HEK293 (cell line): ENCODE measurements at regions not wholly inside any gene's neighbourhood (a gene's known extent, or its start where the extent isn't known, plus 50 kb on each side); places are given as distances from the start of the nearest gene placed in this dataset.

Experiments
- CTCF ChIA-PET: fragments of 350-600 bp; formaldehyde crosslinking; extraction: SDS; loops from one replicate; lab custom pipeline; 2021; ENCODE audit warnings: antibody characterized with exemption; lab: Yijun Ruan, JAX
- POLR2A ChIA-PET: fragments of 300-600 bp; formaldehyde crosslinking; extraction: SDS; loops from one replicate; lab custom pipeline; 2020; ENCODE audit warnings: antibody characterized with exemption, inconsistent platforms; lab: Yijun Ruan, JAX
- H3K27ac ChIP-seq: fragments of 200-500 bp; sonication (Bioruptor generic); 2 replicates; pipeline ENCODE4 v1.5.1; 2014; ENCODE audit warnings: low read depth, low read length, control low read depth, inconsistent platforms; ENCODE audit errors: extremely low read depth
- H3K36me3 ChIP-seq, 2 experiments: fragments of 200-500 bp in 1 of 2; sonication (Bioruptor generic) in 1 of 2; 1 replicate in 1 of 2; 2 replicates in 1 of 2; pipeline ENCODE4 v1.5.1; 2014 to 2017; ENCODE audit warnings: inconsistent platforms in 2 of 2, low read length in 2 of 2; ENCODE audit not compliant: control insufficient read depth in 2 of 2, insufficient read depth in 1 of 2
- H3K4me1 ChIP-seq: fragments of 200-500 bp; sonication (Bioruptor generic); 2 replicates; pipeline ENCODE4 v1.5.1; 2014; ENCODE audit warnings: mild to moderate bottlenecking, low read length, inconsistent platforms; ENCODE audit not compliant: control insufficient read depth, insufficient read depth
- H3K4me3 ChIP-seq: 2 replicates; pipeline ENCODE4 v1.5.1; 2011; ENCODE audit warnings: low read depth, mild to moderate bottlenecking, control low read depth, low read length, moderate library complexity
- H3K9me3 ChIP-seq: fragments of 200-500 bp; sonication (Bioruptor generic); 2 replicates; pipeline ENCODE4 v1.5.1; 2014; ENCODE audit warnings: low read depth, low read length, inconsistent platforms; ENCODE audit not compliant: control insufficient read depth, insufficient read depth
- PATZ1 ChIP-seq: fragments of 450-650 bp; formaldehyde crosslinking; IDR thresholded peaks from 2 replicates; pipeline ENCODE4 v1.5.1; 2016; ENCODE audit warnings: missing biosample characterization, missing genetic modification characterization
- REST ChIP-seq: fragments of 450-650 bp; formaldehyde crosslinking; IDR thresholded peaks from 2 replicates; pipeline ENCODE4 v1.5.1; 2016; ENCODE audit warnings: missing biosample characterization, missing genetic modification characterization
- YY2 ChIP-seq: fragments of 450-650 bp; formaldehyde crosslinking; IDR thresholded peaks from 2 replicates; pipeline ENCODE4 v1.5.1; 2016; ENCODE audit warnings: missing biosample characterization, missing genetic modification characterization
- ZBTB1 ChIP-seq: fragments of 450-650 bp; formaldehyde crosslinking; IDR thresholded peaks from 2 replicates; pipeline ENCODE4 v1.5.1; 2016; ENCODE audit warnings: missing biosample characterization, missing genetic modification characterization
- ZFP41 ChIP-seq: fragments of 450-650 bp; formaldehyde crosslinking; IDR thresholded peaks from 2 replicates; pipeline ENCODE4 v1.5.1; 2016; ENCODE audit warnings: missing biosample characterization, missing genetic modification characterization, borderline replicate concordance
- ZNF132 ChIP-seq: fragments of 450-650 bp; formaldehyde crosslinking; IDR thresholded peaks from 2 replicates; pipeline ENCODE4 v1.5.1; 2017; ENCODE audit warnings: missing biosample characterization, missing genetic modification characterization, borderline replicate concordance
- ZNF449 ChIP-seq: fragments of 450-650 bp; formaldehyde crosslinking; IDR thresholded peaks from 2 replicates; pipeline ENCODE4 v1.5.1; 2017; ENCODE audit warnings: missing biosample characterization, mild to moderate bottlenecking, missing genetic modification characterization, moderate library complexity
- ZNF548 ChIP-seq: fragments of 450-650 bp; formaldehyde crosslinking; IDR thresholded peaks from 2 replicates; pipeline ENCODE4 v1.5.1; 2016; ENCODE audit warnings: missing biosample characterization, missing genetic modification characterization
- ZNF549 ChIP-seq: fragments of 450-650 bp; IDR thresholded peaks from 2 replicates; pipeline ENCODE4 v1.5.1; 2018; ENCODE audit warnings: missing biosample characterization, missing genetic modification characterization, mild to moderate bottlenecking, inconsistent platforms, moderate library complexity
- ZNF600 ChIP-seq: fragments of 450-650 bp; formaldehyde crosslinking; IDR thresholded peaks from 2 replicates; pipeline ENCODE4 v1.5.1; 2016; ENCODE audit warnings: missing biosample characterization, missing genetic modification characterization
- ZNF629 ChIP-seq: fragments of 450-650 bp; formaldehyde crosslinking; IDR thresholded peaks from 2 replicates; pipeline ENCODE4 v1.5.1; 2017; ENCODE audit warnings: missing biosample characterization, missing genetic modification characterization
- ZNF707 ChIP-seq: fragments of 450-650 bp; formaldehyde crosslinking; IDR thresholded peaks from 2 replicates; pipeline ENCODE4 v1.5.1; 2016; ENCODE audit warnings: missing biosample characterization, missing genetic modification characterization
- ZNF768 ChIP-seq: fragments of 450-650 bp; formaldehyde crosslinking; IDR thresholded peaks from 2 replicates; pipeline ENCODE4 v1.5.1; 2018; ENCODE audit warnings: missing biosample characterization, mild to moderate bottlenecking, missing genetic modification characterization
- ZNF791 ChIP-seq: fragments of 450-650 bp; formaldehyde crosslinking; IDR thresholded peaks from 2 replicates; pipeline ENCODE4 v1.5.1; 2016; ENCODE audit warnings: missing biosample characterization, missing genetic modification characterization
- ZXDB ChIP-seq: fragments of 450-650 bp; formaldehyde crosslinking; IDR thresholded peaks from 2 replicates; pipeline ENCODE4 v1.5.1; 2016; ENCODE audit warnings: missing biosample characterization, missing genetic modification characterization

DNA sequence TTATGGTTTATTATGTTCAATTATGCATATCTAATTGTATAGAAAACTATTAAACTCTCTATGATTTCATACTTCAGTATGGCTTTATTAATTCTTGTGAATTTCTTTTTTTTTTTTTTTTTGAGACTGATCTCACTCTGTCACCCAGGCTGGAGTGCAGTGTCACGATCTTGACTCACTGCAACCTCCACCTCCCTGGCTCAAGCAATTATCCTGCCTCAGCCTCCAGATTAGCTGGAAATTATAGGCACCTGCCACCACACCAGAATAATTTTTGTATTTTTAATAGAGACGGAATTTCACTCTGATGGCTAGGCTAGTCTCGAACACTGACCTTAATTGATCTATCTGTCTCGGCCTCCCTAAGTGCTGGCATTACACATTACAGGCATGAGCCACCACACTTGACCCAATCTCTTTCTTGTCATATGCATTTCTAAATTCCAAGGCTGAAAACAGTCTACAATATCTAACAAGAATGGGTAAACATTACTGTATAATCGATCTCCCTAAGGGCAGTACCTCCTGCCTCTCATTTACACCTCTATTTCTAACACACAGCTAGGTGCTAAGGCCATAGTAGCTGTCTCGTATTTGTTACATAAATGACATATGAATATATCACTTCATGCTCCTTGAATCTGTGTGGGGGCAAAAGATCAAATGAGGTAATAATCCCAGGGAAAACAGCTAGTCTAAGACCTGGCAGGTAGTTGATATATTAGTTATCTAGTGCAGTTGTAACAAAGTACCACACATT is 258.2 kb upstream of the CDH8 start (continued):
- no peak for TF ChIP-seq ZNF449
- no peak for TF ChIP-seq ZNF548 (tag by site-specific recombination)
- TF ChIP-seq REST = no peak
- TF ChIP-seq ZFP41 (tag by site-specific recombination) = no peak
- TF ChIP-seq ZNF791 (tag by site-specific recombination) = no peak

- Histone ChIP-seq H3K9me3 (no peaks in the 10 kb centered on the region), H3K27ac (no peak overlapping the region), H3K36me3 (no peaks in the 10 kb centered on the region), H3K4me3 (no peak overlapping the region), H3K4me1 (no peaks in the 10 kb centered on the region)
- POLR2A ChIA-PET = no interaction called here
- TF ChIP-seq ZNF707 (no peak), PATZ1 (tag by site-specific recombination) (no peak)
- CTCF ChIA-PET = no interaction called here
These were observed 252.9 kb upstream of the CDH8 start for GRCh38 chr16:62288990-62289629.

GRCh38 chr16:62280506-62280905 is 244.3 kb upstream of the CDH8 start:
- no peak overlapping the region for H3K27ac ChIP-seq
- H3K4me1 ChIP-seq = no peaks in the 10 kb centered on the region
- no peaks in the 10 kb centered on the region for H3K36me3 ChIP-seq
- no peak overlapping the region for H3K4me3 ChIP-seq
- ChIA-PET POLR2A (no interaction called here), CTCF (no interaction called here)
- H3K9me3 ChIP-seq = no peaks in the 10 kb centered on the region
- TF ChIP-seq ZBTB1 = no peak
- TF ChIP-seq ZNF132 (tag by site-specific recombination) = no peak
- no peak for TF ChIP-seq ZNF549 (tag by site-specific recombination)
- no peak for TF ChIP-seq YY2
- no peak for TF ChIP-seq ZNF629 (tag by site-specific recombination)
- TF ChIP-seq ZXDB (tag by site-specific recombination) = no peak
- no peak for TF ChIP-seq ZNF768 (tag by site-specific recombination)
- no peak for TF ChIP-seq ZNF600 (tag by site-specific recombination)
